Inferior parietal cortex (tissue), 1 donor: ENCODE measurements at regions not wholly inside any gene's neighbourhood (a gene's known extent, or its start where the extent isn't known, plus 50 kb on each side); places are given as distances from the start of the nearest gene placed in this dataset.
"Not testable (repeated sequence)": the region's sequence is repeated elsewhere in the genome, so short reads cannot be mapped to it uniquely, and the experiment has no call there.

Experiments used
- DNase-seq: peaks from one replicate; pipeline ENCODE4 v3.0.0-alpha.2; 2016; ENCODE audit errors: extremely low spot score

- no peak for DNase-seq
Observed at GRCh38 chr6:105539911-105540310, 137.0 kb upstream of the PREP start.

- DNase-seq = no peak
Observed at GRCh38 chr6:105537981-105538578, 135.2 kb upstream of the PREP start.

- DNase-seq = no peak
Observed at GRCh38 chr6:105536961-105537360, 134.1 kb upstream of the PREP start.

GRCh38 chr6:105533301-105533700, 130.4 kb upstream of the PREP start:
- no peak for DNase-seq

- DNase-seq = no peak
Observed at GRCh38 chr6:105526225-105526872, 123.5 kb upstream of the PREP start.

GRCh38 chr6:105522626-105523322, 119.9 kb upstream of the PREP start:
- no peak for DNase-seq

- DNase-seq = no peak
Observed at GRCh38 chr6:105519954-105520353, 117.1 kb upstream of the PREP start.

GRCh38 chr6:105518993-105519392, 116.1 kb upstream of the PREP start:
- not testable (repeated sequence) for DNase-seq

- DNase-seq = no peak
Observed at GRCh38 chr6:105515054-105515453, 112.2 kb upstream of the PREP start.

- no peak for DNase-seq
Observed at GRCh38 chr6:105514306-105514705, 111.4 kb upstream of the PREP start.

- DNase-seq = no peak
Observed at GRCh38 chr6:105511639-105512038, 108.8 kb upstream of the PREP start.

GRCh38 chr6:105510746-105511145, 107.9 kb upstream of the PREP start:
- DNase-seq = no peak

GRCh38 chr6:105509506-105510331, 106.8 kb upstream of the PREP start:
- DNase-seq = no peak

GRCh38 chr6:105507811-105508210, 104.9 kb upstream of the PREP start:
- DNase-seq = no peak

GRCh38 chr6:105504706-105505105, 101.8 kb upstream of the PREP start:
- no peak for DNase-seq

GRCh38 chr6:105503641-105504040, 100.8 kb upstream of the PREP start:
- DNase-seq = no peak

- DNase-seq = no peak
Observed at GRCh38 chr6:105501826-105502344, 99.0 kb upstream of the PREP start.

- DNase-seq = no peak
Observed at GRCh38 chr6:105501246-105501645, 98.4 kb upstream of the PREP start.

- no peak for DNase-seq
Observed at GRCh38 chr6:105500693-105501092, 97.8 kb upstream of the PREP start.

GRCh38 chr6:105499931-105500330, 97.0 kb upstream of the PREP start:
- no peak for DNase-seq

- DNase-seq = no peak
Observed at GRCh38 chr6:105499136-105499870, 96.4 kb upstream of the PREP start.
